SH-SY5Y (cell line): ENCODE measurements at regions not wholly inside any gene's neighbourhood (a gene's known extent, or its start where the extent isn't known, plus 50 kb on each side); places are given as distances from the start of the nearest gene placed in this dataset.

Experiments
- GATA2 ChIP-seq: IDR thresholded peaks from 2 replicates; pipeline ENCODE4 v1.6.1; 2011; ENCODE audit warnings: mild to moderate bottlenecking, low read depth, low read length
- GATA3 ChIP-seq: IDR thresholded peaks from 2 replicates; pipeline ENCODE4 v1.6.1; 2011; ENCODE audit warnings: low read depth, mild to moderate bottlenecking, low read length, moderate library complexity

- no peak for TF ChIP-seq GATA2
- TF ChIP-seq GATA3, result no peak
Measured at GRCh38 chr12:38984388-38984787, 79.0 kb upstream of the CPNE8 start.
